SH-SY5Y (cell line): ENCODE measurements at regions not wholly inside any gene's neighbourhood (a gene's known extent, or its start where the extent isn't known, plus 50 kb on each side); places are given as distances from the start of the nearest gene placed in this dataset.

ENCODE experiments used
- GATA2 ChIP-seq: IDR thresholded peaks from 2 replicates; pipeline ENCODE4 v1.6.1; 2011; ENCODE audit warnings: mild to moderate bottlenecking, low read depth, low read length
- GATA3 ChIP-seq: IDR thresholded peaks from 2 replicates; pipeline ENCODE4 v1.6.1; 2011; ENCODE audit warnings: low read depth, mild to moderate bottlenecking, low read length, moderate library complexity

DNA sequence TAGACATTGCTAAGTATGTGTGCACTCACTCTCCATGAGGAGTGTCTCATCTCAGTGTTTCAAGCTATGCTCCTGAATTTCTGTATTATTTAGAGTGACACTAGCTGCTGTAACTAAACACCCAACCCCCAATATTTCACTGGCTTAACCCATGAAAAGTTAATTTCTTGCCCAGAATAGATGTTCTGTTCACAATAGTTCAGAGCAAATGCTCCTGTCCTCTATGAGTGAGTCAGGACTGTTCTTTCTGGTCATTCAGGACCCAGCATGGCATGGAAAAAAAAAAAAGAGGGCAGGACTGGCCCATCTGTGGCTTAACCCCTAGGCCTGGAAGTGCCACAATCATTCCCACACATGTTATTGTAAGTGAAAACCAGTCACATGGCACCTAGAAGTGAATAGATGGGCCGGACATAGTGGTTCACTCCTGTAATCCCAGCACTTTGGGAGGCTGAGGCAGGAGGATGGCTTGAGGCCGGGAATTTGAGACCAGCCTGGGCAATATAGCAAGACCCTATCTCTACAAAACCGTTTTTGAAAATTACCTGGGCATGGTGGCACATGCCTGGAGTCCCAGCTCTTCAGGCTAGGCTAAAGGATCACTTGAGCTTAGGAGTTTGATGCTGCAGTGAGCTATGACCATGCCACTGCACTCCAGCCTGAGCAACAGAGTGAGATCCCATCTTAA lies 663.6 kb downstream of the IRS1 start:
- TF ChIP-seq GATA2 (no peak), GATA3 (no peak)

DNA sequence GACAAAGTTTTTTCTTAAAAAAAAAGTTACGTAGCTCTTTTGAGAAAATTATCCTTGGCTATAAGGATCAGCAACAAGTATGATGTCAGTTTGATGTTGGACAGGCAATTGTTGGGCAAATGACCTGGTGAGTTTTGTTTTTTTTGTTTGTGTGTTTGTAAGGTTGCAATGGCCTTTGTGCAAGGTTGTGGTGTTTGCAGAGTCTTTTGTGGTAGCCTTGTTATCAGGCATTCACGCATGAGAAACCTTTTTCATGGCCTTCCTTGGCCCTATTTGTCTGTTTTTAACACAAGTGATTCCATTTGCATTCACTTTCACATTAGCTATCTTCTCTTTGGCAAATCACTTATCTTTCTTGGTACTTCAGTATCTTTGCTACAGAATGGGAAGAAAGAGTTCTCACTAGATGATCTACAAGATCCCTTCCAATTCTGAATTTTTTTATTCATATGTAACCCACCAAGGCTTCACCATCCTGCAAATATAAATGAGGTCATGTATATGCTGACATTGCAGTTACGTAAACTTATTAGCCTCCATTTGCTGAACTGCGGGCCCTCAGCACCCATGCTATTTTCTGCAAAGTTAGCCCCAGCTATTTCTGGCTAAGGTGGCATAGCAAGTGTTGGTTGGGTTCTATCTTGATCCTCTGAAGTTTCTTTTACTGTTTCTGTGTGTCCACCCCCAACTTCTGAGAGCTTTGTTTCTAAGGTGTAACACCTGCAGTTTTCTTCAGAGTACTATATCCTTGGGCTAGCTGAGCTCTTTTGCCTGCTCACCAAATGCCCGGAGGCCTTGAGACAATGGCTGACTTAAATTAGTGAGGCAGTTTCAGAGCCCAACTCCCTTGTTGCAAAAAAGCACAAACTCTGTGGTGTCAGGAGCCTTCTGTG lies 667.1 kb downstream of the IRS1 start:
- TF ChIP-seq GATA2 (no peak), GATA3 (no peak)

DNA sequence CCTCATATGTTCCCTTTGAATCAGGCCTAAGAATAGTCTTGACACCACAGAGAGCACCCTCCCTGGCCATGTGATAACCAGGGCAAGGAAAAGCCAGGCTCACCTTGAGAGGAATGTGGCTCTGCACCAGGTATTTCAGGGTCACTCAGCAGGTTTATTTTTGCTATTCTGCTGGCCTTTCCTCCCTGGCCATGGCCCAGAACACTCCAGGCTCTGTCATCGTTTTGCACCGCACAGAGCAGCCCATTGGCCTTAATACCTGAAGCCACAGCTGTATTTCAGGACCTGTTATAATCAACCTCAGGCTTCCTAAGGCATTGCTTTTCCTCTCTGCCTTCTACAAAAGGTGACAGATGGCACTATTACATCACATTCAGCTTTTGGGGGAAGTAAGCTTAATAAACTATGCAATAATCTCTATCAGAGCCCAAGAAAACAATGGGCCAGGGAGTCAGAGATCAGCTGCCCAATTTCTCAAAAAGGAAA lies 668.3 kb downstream of the IRS1 start:
- TF ChIP-seq GATA2 (no peak), GATA3 (no peak)

DNA sequence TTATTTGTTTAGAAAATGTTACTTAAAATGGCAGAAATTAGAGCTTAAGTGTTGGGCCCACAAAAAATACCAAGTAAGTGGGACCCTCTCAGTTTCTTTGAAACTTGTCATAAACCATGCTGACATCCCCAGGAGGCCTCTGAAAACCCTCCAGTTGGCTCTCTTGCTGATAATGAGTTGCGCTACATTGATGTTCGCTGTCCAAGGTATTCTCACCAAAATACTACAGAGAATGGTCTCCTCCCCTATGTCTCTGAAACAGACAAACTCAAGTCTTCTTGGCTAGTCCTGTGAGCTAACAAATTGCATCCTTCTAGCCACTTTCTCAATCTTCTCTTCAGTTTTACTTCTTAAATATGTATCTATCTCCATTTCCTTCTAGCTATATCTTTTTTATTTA lies 669.4 kb downstream of the IRS1 start:
- no peak for TF ChIP-seq GATA2
- no peak for TF ChIP-seq GATA3

DNA sequence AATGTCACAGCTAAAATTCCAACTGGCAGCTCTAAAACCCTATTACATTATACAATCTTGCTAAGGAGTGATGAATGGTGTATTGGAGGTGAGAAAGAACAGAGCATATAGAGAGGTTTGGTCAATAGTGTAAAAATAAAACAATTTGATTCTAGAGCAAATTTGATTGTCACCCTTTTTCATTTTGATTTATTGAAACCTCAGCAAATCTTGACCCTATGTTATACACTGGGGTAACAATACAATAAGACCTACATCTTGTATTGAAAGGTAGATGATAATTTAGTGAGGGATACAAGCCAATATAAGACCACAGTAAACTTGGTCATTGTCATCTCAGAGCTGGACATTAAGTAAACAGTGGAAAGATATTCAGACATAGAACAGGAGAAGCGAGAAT lies 671.9 kb downstream of the IRS1 start:
- TF ChIP-seq GATA3 (no peak), GATA2 (no peak)

DNA sequence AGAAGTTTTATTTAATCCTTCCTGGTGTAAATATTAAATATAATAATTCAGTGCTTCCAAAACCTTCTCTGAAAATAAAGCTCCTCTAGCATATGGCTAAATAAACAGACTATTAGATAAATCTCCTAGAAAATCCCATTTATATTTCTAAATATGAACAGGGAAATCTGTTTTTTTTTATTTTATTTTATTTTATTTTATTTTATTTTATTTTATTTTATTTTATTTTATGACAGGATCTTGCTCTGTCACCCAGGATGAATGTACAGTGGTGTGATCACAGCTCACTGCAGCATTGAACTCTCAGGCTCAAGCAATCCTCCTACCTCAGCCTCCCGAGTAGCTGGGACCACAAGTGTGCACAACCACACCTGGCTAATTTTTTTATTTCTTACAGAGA lies 673.5 kb downstream of the IRS1 start:
- TF ChIP-seq GATA3 (no peak), GATA2 (no peak)

DNA sequence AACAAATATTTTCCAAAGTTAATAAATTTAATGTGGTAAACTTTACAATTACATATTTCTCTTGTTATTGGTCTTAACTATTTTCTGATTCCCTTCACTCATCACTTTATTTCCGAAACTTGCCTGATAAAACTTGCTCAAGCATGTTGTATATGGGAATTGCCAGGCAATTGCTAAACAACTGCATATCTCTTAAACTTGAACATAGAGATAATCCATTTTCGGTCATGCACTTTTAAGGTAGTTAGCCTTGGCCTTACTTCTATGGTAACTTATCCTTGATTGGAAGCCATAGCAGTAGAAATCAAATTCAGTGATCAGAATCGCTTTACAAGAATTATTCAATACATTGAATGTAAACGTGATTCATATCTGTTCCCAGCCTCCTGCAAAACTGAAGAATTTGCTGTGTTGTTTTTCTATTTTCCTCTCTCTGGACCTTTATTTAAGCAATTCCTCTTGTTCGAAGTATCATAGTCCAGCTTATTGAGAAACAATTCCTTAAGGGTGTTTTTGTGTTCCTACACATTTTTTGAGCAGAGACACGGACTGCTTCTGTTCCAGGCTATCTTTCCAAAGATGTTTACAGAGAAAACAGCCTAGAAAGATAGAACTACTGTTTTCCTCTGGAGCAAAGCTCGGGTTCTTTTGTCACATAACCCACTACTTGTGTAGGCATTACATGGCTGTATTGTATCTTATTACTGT lies 674.3 kb downstream of the IRS1 start:
- TF ChIP-seq GATA2: no peak
- no peak for TF ChIP-seq GATA3

DNA sequence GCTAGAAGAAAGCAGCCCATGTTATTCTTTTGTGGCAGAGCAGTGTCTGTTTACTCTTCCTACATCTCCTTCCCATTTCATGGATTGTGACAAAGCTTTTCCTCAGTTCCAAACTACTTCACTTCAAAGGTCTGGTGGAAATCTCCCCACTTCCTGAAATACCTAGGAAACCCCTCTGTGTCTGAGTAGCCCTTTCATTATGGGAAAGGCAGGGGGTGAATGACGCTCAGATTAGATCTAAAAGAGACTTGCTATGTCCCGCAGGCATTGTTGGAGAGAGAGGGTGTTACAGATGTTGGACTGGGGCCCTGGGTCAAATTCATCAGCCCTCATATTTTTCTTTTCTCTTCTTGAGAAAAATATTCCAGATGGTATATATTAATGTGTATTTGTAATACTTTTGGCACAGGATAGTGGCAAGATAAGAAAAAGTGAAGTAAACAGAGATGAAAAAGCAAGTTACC lies 675.0 kb downstream of the IRS1 start:
- TF ChIP-seq GATA2 (no peak), GATA3 (no peak)

DNA sequence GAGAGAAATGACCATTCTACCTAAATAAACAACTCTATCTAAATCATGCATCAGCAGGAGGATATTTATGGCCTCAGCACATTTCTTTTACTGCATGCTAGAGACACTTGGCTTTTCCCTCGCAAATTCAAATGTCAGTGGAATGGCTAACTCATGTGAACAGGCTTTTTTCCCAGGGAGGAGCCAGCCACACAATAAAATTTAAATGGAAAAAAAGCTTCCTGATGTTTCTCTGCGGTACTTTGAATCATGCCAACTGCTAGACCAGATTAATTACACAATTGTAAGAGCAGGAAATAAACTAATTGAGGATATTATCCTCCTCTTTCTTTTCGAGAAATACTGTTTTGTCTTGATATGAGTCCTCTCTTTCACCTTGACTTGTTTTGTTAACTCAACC lies 676.3 kb downstream of the IRS1 start:
- TF ChIP-seq GATA2: no peak
- TF ChIP-seq GATA3: no peak

DNA sequence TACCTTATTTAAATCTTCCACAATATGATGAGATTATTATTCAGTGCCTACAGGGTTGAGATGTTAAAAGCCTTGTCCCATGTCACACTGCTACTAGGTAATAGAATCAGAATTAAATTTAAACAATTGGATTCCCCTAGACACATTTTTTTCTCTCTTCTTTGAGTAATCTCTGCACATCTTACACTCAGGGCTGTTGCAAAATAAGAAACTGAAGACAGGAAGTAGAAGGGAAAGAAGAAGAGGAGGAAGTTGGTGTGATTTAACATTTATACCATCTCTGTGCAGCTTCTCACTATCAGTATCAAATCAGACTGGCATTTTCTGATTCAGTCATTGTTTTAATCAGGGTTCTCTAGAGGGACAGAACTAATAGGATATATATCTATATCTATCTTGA lies 677.6 kb downstream of the IRS1 start:
- TF ChIP-seq GATA2: no peak

DNA sequence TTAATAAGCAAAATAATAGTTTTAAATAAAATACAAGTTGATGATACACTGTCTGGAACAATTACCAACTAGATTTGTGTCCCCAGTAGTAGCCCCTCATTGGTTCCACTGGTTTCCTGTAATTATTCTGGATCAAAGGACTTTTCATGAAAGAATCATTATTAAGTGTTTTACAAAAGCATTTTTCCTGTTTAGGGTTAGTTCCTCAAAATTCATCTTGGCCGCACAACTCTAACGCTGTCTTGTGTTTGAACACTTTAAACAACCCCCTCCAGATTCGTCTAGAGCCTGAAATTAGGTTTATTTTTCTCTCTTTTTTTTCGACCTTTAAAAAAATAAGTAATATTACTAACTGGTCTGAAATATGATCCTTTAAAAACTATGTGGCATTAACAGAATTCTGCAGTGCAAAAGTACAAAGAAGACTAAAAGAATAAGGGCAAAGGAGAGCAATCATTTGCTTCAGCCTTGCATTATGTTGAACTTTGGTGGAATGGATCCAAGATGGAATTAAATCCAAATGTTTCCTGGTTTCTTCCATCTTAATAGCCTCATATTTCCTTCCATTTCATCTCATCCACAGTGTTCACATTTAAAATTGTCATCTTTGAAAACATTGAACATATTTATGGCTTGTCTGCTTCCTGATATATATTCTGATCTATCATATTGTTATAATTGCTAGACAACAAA lies 678.4 kb downstream of the IRS1 start:
- no peak for TF ChIP-seq GATA2
- no peak for TF ChIP-seq GATA3

DNA sequence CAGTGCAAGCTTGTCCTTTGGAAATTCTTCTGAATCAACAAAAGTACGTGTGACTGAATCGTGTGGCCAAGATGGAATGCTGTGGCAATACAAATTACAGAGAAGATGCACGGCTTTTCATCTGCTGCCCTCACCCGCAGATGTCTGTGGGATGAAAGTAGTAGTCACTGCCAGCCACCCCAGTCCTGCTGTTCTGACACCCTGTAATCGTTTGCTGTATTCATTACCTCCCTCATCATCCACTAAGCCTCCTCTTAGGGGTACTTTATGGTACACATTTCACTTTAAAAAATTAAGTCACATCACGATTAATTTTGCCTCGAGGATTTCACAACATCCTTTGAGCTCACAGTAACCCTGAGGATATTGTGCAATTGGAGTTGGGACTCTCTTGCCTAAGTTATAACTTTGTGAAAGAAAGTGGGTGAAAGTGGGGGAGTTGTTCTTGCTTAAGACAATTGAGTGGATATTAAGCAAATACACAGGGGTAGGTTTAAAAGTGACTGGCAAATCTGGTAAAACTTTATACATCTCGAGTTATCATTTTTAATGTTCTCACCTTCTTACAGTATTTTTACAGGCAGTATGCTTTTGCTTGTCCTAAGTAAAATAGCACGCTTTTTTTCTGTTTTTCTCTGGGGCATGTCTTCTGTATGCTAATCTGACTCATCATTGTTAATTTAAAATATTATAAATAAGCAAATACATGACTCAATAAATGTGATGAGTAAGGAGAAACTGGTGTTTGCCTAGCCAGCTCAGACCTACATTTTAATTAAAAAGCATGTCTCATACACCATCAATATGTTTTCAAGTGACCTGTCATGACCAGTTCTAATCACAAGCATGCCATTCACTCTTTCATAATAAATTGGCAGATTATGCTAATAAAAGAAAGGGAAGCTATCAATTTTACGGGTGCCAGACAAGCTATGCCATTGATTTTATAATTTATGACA lies 680.9 kb downstream of the IRS1 start:
- TF ChIP-seq GATA3: no peak
- no peak for TF ChIP-seq GATA2

DNA sequence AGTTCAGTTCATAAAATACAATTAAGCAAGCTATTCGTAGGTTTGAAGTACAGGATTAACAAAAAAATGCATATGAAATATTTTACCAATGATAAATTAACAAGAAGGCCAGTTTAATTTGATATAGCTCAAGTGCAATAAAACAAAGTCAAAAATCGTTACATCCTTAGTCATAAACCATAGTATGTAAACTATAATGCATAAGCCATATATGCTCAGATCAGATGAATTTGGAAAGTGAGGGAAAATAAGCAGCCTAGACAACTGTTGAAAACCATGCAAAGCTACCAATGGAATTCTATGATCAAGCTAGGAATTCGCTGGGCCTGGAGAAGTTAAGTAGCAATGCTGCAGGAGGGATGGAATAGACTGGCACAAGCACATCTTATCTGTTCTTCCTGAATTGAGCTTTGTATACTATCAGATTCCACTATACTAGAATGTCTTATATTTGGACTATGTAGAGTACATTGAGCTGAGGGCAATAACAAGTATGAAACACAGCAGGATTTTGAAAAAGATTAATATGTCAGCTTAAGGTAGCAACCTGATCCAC lies 682.0 kb downstream of the IRS1 start:
- no peak for TF ChIP-seq GATA2
- no peak for TF ChIP-seq GATA3
